Neural progenitor cell (in vitro differentiated cells): ENCODE measurements at regions not wholly inside any gene's neighbourhood (a gene's known extent, or its start where the extent isn't known, plus 50 kb on each side); places are given as distances from the start of the nearest gene placed in this dataset.

Source experiments
- DNase-seq: peaks from one replicate; pipeline ENCODE4 v3.0.0-alpha.2; 2016; ENCODE audit warnings: low spot score
- H2AFZ ChIP-seq: fragments of 200-600 bp; sonication (generic); replicated peaks from 2 replicates; pipeline ENCODE4 v1.6.1; 2016; ENCODE audit warnings: antibody characterized with exemption
- H3F3A ChIP-seq: fragments of 200-600 bp; sonication (generic); 2 replicates; pipeline ENCODE4 v1.6.1; 2016; ENCODE audit warnings: antibody characterized with exemption, low read depth
- H3K27ac ChIP-seq: fragments of 200-600 bp; sonication (generic); 2 replicates; pipeline ENCODE4 v1.5.1; 2016; ENCODE audit warnings: mild to moderate bottlenecking
- H3K27me3 ChIP-seq: fragments of 200-600 bp; sonication (generic); 2 replicates; pipeline ENCODE4 v1.6.1; 2016; ENCODE audit warnings: mild to moderate bottlenecking, moderate library complexity
- H3K36me3 ChIP-seq: fragments of 200-600 bp; sonication (generic); 2 replicates; pipeline ENCODE4 v1.5.1; 2016
- H3K4me1 ChIP-seq: fragments of 200-600 bp; sonication (generic); 2 replicates; pipeline ENCODE4 v1.6.1; 2016; ENCODE audit warnings: mixed run types
- H3K4me2 ChIP-seq: fragments of 200-600 bp; sonication (generic); 2 replicates; pipeline ENCODE4 v1.6.1; 2016
- H3K4me3 ChIP-seq: fragments of 200-600 bp; sonication (generic); 2 replicates; pipeline ENCODE4 v1.5.1; 2016
- H3K79me2 ChIP-seq: fragments of 200-600 bp; sonication (generic); 2 replicates; pipeline ENCODE4 v1.6.1; 2016; ENCODE audit warnings: low read depth
- H3K9ac ChIP-seq: fragments of 200-600 bp; sonication (generic); 2 replicates; pipeline ENCODE4 v1.6.1; 2016
- H3K9me3 ChIP-seq: fragments of 200-600 bp; sonication (generic); 2 replicates; pipeline ENCODE4 v1.5.1; 2016; ENCODE audit warnings: low read depth
- H4K20me1 ChIP-seq: fragments of 200-600 bp; sonication (generic); 2 replicates; pipeline ENCODE4 v1.6.1; 2016; ENCODE audit warnings: low read depth
- H3K27ac Mint-ChIP-seq: 3 replicates; pipeline ENCODE4 v1.8.0; 2021; ENCODE audit warnings: mixed read lengths
- H3K27me3 Mint-ChIP-seq: 2 replicates; pipeline ENCODE4 v1.8.0; 2022; ENCODE audit warnings: low read depth, mild to moderate bottlenecking, inconsistent platforms, moderate library complexity, mixed read lengths; ENCODE audit not compliant: insufficient read depth
- H3K36me3 Mint-ChIP-seq: 3 replicates; pipeline ENCODE4 v1.8.0; 2021; ENCODE audit warnings: mixed read lengths
- H3K4me1 Mint-ChIP-seq: 3 replicates; pipeline ENCODE4 v1.8.0; 2021; ENCODE audit warnings: mixed read lengths
- H3K4me3 Mint-ChIP-seq: 3 replicates; pipeline ENCODE4 v1.8.0; 2021; ENCODE audit warnings: mild to moderate bottlenecking, moderate library complexity, mixed read lengths
- H3K9me3 Mint-ChIP-seq: 3 replicates; pipeline ENCODE4 v1.8.0; 2020; ENCODE audit warnings: mixed read lengths
- CTCF ChIP-seq: fragments of 200-600 bp; sonication (generic); IDR thresholded peaks from 2 replicates; pipeline ENCODE4 v1.5.1; 2017; ENCODE audit warnings: antibody characterized with exemption, mild to moderate bottlenecking
- EZH2 ChIP-seq: fragments of 200-600 bp; sonication (generic); IDR thresholded peaks from 2 replicates; pipeline ENCODE4 v1.6.1; 2017; ENCODE audit warnings: antibody characterized with exemption, mild to moderate bottlenecking, moderate library complexity
- EZH2phosphoT487 ChIP-seq: fragments of 200-600 bp; sonication (generic); IDR thresholded peaks from 2 replicates; pipeline ENCODE4 v1.6.1; 2017; ENCODE audit warnings: antibody characterized with exemption

GRCh38 chr2:183606718-183607085, 482.5 kb downstream of the NUP35 start:
- no peaks in the 10 kb centered on the region for H3K9me3 ChIP-seq
- no peak overlapping the region for H2AFZ ChIP-seq
- no peak overlapping the region for H3K4me3 ChIP-seq
- Mint-ChIP-seq H3K27me3 (no peaks in the 10 kb centered on the region), H3K4me1 (peaks cover 3% of the 10 kb centered on the region), H3K27ac (no peak overlapping the region), H3K36me3 (no peaks in the 10 kb centered on the region), H3K4me3 (no peak overlapping the region), H3K9me3 (no peaks in the 10 kb centered on the region)
- no peaks in the 10 kb centered on the region for H3K79me2 ChIP-seq
- H3F3A ChIP-seq, result no peaks in the 10 kb centered on the region
- H3K36me3 ChIP-seq, result no peaks in the 10 kb centered on the region
- H3K27ac ChIP-seq, result no peak overlapping the region
- no peak for TF ChIP-seq EZH2
- TF ChIP-seq EZH2phosphoT487, result no peak
- no peak for TF ChIP-seq CTCF
- no peaks in the 10 kb centered on the region for H4K20me1 ChIP-seq
- no peak overlapping the region for H3K4me2 ChIP-seq
- peaks cover 4% of the 10 kb centered on the region for H3K4me1 ChIP-seq
- DNase-seq, result no peak
- no peaks in the 10 kb centered on the region for H3K27me3 ChIP-seq
- H3K9ac ChIP-seq, result no peak overlapping the region

GRCh38 chr2:183607995-183608394, 483.8 kb downstream of the NUP35 start:
- Mint-ChIP-seq H3K4me3 (no peak overlapping the region), H3K4me1 (peaks cover 3% of the 10 kb centered on the region), H3K36me3 (no peaks in the 10 kb centered on the region), H3K9me3 (no peaks in the 10 kb centered on the region), H3K27me3 (no peaks in the 10 kb centered on the region), H3K27ac (no peak overlapping the region)
- no peak for DNase-seq
- Histone ChIP-seq H3K9ac (no peak overlapping the region), H3K9me3 (no peaks in the 10 kb centered on the region), H3K4me1 (peaks cover 4% of the 10 kb centered on the region), H3K4me2 (no peak overlapping the region), H3F3A (no peaks in the 10 kb centered on the region), H4K20me1 (no peaks in the 10 kb centered on the region), H3K79me2 (no peaks in the 10 kb centered on the region), H3K36me3 (no peaks in the 10 kb centered on the region), H3K27ac (no peak overlapping the region), H3K4me3 (no peak overlapping the region), H3K27me3 (no peaks in the 10 kb centered on the region), H2AFZ (no peak overlapping the region)
- TF ChIP-seq EZH2phosphoT487 (no peak), CTCF (no peak), EZH2 (no peak)

GRCh38 chr2:183608747-183609146, 484.5 kb downstream of the NUP35 start:
- H3K27ac ChIP-seq, result no peak overlapping the region
- Mint-ChIP-seq H3K9me3 (no peaks in the 10 kb centered on the region), H3K27me3 (no peaks in the 10 kb centered on the region), H3K4me3 (no peak overlapping the region), H3K27ac (no peak overlapping the region), H3K36me3 (no peaks in the 10 kb centered on the region), H3K4me1 (peaks cover 3% of the 10 kb centered on the region)
- TF ChIP-seq EZH2phosphoT487 (no peak), CTCF (no peak), EZH2 (no peak)
- peaks cover 4% of the 10 kb centered on the region for H3K4me1 ChIP-seq
- H3K27me3 ChIP-seq, result no peaks in the 10 kb centered on the region
- H4K20me1 ChIP-seq, result no peaks in the 10 kb centered on the region
- no peak overlapping the region for H3K9ac ChIP-seq
- H3K4me2 ChIP-seq, result no peak overlapping the region
- H3K36me3 ChIP-seq, result no peaks in the 10 kb centered on the region
- H3F3A ChIP-seq, result no peaks in the 10 kb centered on the region
- no peaks in the 10 kb centered on the region for H3K79me2 ChIP-seq
- no peak for DNase-seq
- no peak overlapping the region for H2AFZ ChIP-seq
- no peak overlapping the region for H3K4me3 ChIP-seq
- H3K9me3 ChIP-seq, result no peaks in the 10 kb centered on the region

- no peak overlapping the region for H3K27ac ChIP-seq
- H3K4me1 ChIP-seq, result peaks cover 4% of the 10 kb centered on the region
- H3K9ac ChIP-seq, result no peak overlapping the region
- no peaks in the 10 kb centered on the region for H3K9me3 ChIP-seq
- H3K4me1 Mint-ChIP-seq, result peaks cover 6% of the 10 kb centered on the region
- no peaks in the 10 kb centered on the region for H3K27me3 ChIP-seq
- no peak overlapping the region for H3K27ac Mint-ChIP-seq
- H3K4me3 ChIP-seq, result no peak overlapping the region
- H2AFZ ChIP-seq, result peak overlapping the region; percentile 78
- no peak overlapping the region for H3K4me2 ChIP-seq
- H3K4me3 Mint-ChIP-seq, result no peak overlapping the region
- no peaks in the 10 kb centered on the region for H3K79me2 ChIP-seq
- no peaks in the 10 kb centered on the region for H3K9me3 Mint-ChIP-seq
- H3K36me3 Mint-ChIP-seq, result no peaks in the 10 kb centered on the region
- DNase-seq, result peak; percentile 36
- no peaks in the 10 kb centered on the region for H3F3A ChIP-seq
- no peaks in the 10 kb centered on the region for H3K27me3 Mint-ChIP-seq
- H3K36me3 ChIP-seq, result no peaks in the 10 kb centered on the region
- TF ChIP-seq EZH2phosphoT487, result no peak
- peak; percentile 35 for TF ChIP-seq CTCF
- H4K20me1 ChIP-seq, result no peaks in the 10 kb centered on the region
Observed at GRCh38 chr2:183610724-183611123, 486.5 kb downstream of the NUP35 start.
